ENCODE measurements at regions not wholly inside any gene's neighbourhood (a gene's known extent, or its start where the extent isn't known, plus 50 kb on each side); places are given as distances from the start of the nearest gene placed in this dataset.

GRCh38 chr20:5492937-5493336 is 117.9 kb downstream of the GPCPD1 start:
- TF ChIP-seq TEAD4 (IDR thresholded peaks at IDR 0.05; ENCODE audit: low read depth, low read length) (no peak), POLR2A (IDR thresholded peaks at IDR 0.05; ENCODE audit: control extremely low read depth in 1 of 2, low read depth in 2 of 2, low read length in 2 of 2) (no peak), ZNF274 (IDR thresholded peaks at IDR 0.05; ENCODE audit: borderline replicate concordance, extremely low read depth, low read length) (no peak), BRCA1 (IDR thresholded peaks at IDR 0.05; ENCODE audit: low read depth, low read length) (no peak), CTCF (IDR thresholded peaks at IDR 0.05; ENCODE audit: control extremely low read depth in 1 of 3, insufficient read depth in 1 of 3, low read depth in 1 of 3, low read length in 3 of 3) (no peak), CEBPB (IDR thresholded peaks at IDR 0.05; ENCODE audit: low read depth, low read length) (no peak), SIX5 (IDR thresholded peaks at IDR 0.05; ENCODE audit: low read depth, low read length) (no peak), POLR2AphosphoS5 (IDR thresholded peaks at IDR 0.05; ENCODE audit: low read depth, low read length) (no peak), SP2 (IDR thresholded peaks at IDR 0.05; ENCODE audit: low read length) (no peak), JUND (IDR thresholded peaks at IDR 0.05; ENCODE audit: low read length) (no peak), RFX5 (IDR thresholded peaks at IDR 0.05; ENCODE audit: borderline replicate concordance, low read depth, low read length) (no peak), ATF3 (IDR thresholded peaks at IDR 0.05; ENCODE audit: insufficient read depth, low read depth, low read length) (no peak), FOSL1 (IDR thresholded peaks at IDR 0.05; ENCODE audit: insufficient read depth, low read depth, low read length) (no peak), HDAC6 (IDR thresholded peaks at IDR 0.05; ENCODE audit: low read depth, low read length) (no peak)
